GDM1 (cell line): ENCODE measurements at regions not wholly inside any gene's neighbourhood (a gene's known extent, or its start where the extent isn't known, plus 50 kb on each side); places are given as distances from the start of the nearest gene placed in this dataset.
"Not testable (repeated sequence)": the region's sequence is repeated elsewhere in the genome, so short reads cannot be mapped to it uniquely, and the experiment has no call there.

Experiments used
- DNase-seq: peaks from one replicate; lab custom pipeline; 2025; lab: John Stamatoyannopoulos, UW

DNA sequence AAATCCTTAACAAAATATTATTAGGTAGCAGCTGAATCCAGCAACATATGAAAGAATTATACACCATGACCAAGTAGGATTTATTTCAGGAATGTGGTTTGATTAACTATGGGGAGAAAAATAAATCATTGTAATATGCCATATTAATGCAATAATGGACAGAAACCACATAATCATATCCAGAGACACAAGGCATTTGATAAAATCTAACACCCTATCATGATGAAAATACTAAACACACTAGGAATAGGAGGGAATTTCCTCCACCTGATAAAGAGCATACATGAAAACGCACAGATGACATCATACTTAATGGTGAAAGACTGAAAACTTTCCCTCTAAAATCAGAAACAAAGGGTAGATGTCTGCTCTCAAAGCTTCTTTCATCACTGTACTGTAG lies 238.9 kb downstream of the PHLDA1 start:
- DNase-seq = no peak

DNA sequence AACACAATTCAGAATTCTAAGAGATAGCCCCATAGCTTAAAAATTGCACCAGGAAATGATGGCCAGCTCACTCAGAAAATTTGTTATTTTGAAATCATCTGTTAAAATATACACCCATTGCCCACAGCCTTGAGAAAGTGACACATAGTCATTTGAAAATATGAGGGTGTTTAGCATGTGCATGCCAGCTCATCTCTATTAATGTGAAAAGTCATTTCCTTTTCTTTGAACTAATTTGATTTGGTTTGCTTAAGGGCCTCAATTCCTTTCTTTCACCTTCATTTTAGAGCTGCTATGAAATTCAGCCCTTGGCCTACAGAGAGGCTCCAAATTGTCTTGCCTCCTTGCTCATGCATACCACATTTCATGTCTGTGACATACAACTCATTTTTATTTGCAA lies 241.4 kb downstream of the PHLDA1 start:
- DNase-seq = no peak

DNA sequence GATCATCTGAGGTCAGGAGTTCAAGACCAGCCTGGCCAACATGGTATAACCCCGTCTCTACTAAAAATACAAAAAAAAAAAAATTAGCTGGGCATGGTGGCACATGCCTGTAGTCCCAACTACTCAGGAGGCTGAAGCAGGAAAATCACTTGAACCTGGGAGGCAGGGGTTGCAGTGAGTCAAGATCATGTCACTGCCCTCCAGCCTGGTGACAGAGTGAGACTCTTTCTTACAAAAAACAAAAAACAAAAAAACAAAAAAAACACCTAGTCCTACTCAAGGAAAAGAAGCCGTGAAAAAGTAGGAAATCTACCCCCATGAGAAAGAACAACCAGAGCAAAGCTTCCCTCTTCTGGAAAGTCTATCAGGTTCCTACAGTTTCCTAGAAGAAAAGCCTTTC lies 244.4 kb downstream of the PHLDA1 start:
- not testable (repeated sequence) for DNase-seq

DNA sequence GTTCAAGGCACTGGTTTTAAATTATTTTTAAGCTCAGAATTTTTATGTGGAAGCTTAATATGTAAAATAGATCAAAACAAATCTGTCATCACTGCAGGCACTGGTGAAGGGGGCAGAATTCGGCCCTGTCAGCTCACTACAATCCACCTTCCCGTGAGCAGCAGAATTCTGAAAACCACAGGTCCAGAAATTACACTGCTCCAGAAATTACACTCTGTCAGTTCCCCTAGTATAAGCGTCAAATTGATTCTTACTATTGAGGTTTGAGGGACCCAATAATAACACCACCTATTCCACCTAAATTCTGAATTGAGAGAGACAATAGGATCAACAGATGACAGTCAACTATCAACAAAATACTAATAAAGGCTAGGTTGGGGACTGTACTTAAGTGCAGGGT lies 245.5 kb downstream of the PHLDA1 start:
- no peak for DNase-seq

DNA sequence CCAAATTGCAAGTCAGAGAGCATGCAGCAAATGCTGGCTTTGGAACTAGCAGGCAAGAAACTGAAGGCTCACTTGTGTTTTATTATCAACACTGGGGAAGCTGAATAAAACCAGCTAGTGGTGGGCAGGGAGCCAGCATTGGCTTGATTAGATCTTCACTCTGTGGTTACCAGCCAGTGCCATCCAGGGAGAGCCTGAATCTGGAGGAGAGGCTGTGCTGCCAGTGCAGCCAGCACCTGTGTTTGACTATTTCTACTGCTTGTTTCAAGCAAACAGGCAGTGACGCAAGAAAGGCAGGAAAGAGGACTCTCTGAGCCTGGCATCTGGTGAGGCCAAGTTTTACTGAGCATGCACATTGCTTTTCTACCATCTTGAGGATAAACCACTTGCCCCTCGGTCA lies 247.0 kb downstream of the PHLDA1 start:
- peak; percentile 39 for DNase-seq

DNA sequence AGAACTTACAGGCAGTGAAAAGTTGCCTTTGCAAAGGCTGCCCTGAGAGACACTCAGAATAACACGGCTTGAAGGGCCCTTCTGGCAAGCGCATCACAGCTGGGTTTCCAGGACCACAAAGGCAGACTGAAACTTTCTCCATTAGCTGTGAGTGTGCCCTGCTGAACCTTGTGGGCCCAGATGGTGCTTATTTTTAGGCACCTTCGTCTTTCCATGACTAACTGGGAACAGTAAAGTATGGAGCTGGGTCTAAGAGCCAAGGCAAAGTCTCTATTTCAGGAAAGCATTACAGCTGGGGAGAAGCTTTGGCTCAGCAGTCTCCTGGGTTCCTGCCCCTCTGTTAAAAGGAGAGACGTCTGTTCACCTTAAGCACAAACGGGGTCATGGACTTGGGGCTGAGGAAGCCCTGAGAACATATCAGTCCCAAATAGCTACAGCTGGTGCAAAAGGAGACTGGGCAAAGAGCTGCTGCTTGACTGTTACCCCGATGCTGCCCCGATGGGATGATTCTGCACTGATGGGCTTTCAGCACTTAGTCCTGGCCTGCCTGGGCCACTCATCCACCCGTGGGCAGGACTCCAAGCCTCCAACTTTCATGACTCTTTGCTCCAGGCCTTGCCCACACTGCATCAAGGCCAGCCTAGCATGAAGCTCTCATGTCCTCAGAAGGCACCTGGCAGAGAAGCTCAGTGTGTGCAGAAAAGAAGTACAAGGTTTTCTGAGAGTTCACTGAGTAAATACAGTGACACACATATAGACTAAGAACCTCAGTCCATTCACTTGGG lies 248.3 kb downstream of the PHLDA1 start:
- no peak for DNase-seq

DNA sequence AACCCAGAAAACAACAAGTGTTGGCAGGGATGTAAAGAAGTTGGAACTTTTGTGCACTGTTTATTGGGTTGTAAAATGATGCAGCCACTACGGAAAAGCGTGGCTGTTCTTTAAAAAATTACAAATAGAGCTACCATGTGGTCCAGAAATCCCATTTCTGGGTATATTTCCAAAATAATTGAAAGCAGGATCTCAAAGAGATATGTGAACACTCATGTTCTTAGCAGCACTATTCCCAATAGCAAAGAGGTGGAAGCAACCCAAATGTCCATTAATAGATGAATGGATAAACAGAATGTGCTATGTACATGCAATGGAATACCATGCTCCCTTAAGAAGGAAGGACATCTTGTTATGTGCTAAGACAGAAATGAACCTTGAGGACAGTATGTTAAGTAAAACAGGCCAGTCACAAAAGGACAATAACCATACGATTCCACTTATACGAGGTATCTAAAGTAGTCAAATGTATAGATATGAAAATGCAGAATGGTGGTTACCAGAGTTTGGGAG lies 249.5 kb downstream of the PHLDA1 start:
- no peak for DNase-seq

DNA sequence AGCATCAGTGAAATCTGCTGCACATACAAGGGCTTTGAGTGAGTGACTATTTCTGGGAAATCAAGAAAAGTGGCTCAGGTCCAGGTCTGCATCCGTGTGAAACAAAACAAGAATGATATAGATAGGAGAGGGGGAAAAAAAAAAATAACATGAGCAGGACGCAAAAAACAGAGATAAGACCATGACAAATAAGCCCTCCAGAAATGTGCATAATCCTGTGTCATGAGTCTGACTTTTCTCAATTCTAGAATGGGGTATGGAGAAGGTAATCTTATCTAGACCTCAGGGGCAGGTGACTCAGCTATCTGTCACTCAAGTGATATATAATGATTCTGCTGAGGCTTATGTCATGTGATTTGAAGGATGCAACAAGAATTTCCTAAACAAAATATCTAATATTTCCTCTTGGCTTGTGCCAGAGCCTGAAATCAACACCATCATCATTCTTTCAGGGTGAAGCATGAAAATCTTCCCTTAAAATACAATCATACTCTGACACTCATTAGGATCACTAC lies 250.0 kb downstream of the PHLDA1 start:
- DNase-seq = no peak

DNA sequence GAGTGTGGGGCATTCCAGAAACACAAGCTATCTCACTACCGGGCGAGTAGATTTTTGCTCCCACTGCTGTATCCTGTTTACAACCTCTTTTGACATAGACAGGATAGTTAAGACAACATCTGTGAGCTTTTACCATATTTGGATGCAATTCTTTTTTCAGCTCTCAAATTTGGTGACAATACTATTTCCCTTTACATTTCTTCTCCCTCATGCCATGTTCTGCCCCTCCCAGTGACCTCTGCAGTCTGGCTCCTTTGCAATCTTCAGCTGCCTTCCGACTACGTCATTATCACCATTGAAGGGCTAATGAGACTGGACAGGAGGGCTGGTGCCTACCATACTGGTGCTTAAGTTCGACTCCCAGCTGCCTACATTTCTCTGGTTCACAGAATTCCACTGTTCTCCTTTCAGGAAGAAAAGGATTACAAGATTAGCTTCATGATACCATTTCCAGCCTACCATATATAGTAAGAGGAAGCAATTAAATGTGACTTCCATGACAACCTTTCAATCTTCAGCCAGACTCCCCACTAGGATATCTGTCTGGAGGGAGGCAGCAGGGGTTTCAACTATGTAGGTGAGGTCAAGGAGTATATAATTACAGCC lies 251.6 kb downstream of the PHLDA1 start:
- DNase-seq = no peak

DNA sequence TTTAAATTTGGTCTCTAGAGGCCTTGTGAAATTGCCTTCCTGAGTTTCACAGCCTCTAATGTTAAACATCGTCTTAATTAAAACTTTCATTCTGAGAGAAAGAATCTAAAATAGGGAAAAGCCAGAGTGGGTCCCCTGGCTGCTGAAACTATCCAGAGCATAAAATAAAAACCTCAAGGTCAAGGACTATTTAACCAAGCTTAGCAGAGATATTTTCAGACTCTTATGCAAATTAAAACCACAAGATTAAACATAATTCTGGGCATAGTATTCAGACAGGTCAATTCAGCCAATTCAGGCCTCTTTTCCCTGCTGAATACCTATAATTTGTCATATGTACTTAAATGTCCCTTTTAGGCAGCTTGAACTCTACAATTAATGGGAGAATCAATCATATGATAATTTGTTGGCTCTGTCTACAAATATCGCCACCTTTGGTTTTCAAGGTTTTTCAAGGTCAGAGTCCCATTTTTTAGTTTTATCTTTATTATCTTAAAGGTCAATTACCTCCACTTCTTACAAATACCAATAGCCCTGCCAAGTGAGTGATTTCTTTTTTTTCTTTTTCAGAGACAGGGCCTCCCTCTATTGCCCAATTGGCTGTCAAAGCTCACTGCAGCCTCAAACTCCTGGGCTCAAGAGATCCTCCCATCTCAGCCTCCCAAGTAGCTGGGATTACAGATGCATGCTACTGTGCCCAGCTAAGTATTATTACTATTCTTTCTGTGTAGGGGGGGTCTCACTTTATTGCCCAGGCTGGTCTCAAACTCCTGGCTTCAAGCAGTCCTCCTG lies 257.1 kb downstream of the PHLDA1 start:
- DNase-seq = no peak

DNA sequence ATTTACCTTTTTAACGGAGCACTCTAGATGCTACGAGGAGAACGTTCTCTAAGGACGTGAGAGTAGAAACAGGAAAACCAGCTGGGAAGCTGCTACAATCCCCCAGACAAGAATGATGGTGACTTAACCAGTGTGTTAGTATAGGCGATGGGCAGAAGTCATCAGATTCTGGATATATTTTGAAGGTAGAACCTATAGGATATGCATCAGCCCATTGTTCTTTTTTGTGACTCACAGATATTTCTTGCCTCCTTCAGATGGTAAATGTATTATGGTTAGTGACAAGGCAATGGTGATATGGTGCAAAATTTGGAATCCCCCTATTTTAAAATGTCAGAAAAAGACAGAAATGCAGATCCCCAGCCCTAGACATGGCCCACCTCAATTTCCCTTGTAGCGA lies 258.2 kb downstream of the PHLDA1 start:
- DNase-seq = no peak

DNA sequence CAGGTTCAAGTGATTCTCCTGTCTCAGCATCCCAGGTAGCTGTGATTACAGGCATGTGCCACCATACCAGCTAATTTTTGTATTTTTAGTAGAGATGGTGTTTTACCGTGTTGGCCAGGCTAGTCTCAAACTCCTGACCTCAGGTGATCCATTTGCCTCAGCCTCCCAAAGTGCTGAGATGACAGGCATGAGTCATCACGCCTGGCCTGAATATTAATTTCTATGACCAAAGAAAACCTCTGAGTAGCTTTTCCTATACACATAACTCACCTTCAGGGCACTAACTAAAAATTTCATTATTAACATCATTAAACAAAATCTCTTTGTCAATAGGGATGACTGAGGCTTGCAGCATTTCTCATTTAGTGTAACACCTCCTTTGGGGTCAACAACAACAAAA lies 259.6 kb upstream of the KRR1 start:
- DNase-seq = no peak

DNA sequence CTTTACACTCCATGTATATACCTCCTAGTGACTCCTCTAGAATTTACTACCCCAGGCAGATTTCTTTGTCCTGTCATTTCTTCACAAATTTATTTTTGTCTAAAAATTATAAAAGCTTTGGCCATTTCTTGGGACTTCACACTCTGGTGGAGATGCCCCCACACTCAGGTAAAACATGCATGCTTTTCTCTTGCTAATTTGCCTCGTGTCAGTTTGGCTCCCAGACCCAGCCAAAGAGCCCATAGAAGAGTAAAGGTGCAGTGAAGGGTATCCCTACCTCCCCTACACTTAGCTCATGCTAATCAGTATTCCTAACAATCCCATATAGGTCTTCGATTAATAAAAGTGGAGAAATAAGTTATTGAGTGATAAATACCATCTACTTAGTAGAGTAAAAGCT lies 256.5 kb upstream of the KRR1 start:
- no peak for DNase-seq

DNA sequence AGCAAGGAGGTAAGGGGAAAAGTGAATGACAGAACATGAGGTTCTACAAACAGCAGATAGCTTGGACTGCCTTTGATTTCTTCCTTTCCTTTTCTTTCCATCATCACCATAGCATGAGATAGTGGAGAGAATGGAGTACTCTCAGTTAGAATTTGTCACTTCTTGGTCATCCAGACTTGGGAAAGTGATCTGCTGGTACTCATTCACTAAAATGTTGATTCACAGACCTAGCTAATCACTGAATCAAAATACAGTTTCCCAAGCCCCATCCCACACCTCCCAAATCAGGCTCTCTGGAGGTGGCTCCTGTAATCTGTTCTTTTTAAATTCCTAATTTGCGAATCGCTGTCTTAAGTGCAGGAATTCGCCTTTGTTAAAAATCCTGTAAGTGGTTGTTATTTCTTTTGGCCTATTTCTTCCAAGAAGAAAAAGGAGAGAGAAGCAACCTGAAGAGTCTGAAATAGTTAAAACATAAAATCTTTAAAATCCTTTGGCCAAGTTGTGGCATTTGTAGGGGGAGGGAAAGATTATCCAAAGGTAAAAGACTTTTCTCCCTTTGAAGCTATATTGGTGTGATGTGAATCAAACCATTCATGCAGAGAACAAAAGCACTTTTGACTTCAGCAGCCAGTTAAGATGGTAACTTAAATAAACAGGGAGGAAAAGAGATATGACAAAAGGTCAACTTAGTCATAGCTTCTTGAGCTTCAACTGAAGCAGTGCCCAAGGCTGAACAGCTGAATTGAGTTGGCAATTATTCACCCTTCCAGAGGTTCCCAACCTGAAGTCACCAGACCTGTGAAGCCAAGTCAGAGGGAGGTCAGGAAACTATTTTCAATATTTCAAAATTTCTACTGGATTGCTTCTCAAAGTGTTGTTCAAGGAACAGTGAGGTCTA lies 255.1 kb upstream of the KRR1 start:
- DNase-seq = no peak

DNA sequence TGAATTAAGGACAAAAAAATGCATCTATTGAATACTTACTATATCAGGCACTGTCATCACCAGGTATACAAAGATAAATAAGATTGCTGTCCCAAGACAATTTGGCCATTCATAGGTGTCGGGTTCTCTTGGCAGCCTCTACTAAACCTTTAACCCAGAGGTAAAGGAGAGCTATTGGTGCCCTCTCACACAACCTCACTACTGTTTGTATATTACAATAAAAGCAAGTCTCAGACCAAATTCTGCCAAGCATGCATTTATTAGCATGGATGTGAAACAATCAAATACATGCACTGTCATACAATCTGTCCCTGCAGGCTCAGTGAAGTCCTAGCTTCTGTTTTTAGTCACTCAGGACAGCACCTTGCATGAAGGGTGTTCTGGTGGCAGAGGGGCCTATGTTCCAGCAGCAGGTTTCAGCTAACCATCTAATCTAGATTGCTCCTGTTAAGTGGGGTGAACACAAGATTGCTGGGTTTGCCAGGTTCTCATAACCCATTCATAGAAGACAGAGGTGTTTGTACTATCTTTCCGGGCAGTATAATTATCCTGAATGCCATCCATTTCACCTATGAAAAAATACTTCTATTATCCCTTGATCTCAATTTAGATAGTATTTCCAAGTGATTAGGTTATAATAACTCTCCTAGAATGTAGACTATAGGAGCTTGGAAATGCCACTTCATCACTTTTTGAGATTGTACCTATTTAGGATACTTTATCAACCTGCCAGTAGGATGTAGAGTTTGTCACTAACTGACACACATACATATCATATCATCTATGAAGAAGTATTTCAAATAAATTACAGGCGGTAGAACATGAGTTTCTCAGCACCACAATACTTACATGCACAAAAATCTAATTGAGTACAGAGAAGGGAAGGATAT lies 254.0 kb upstream of the KRR1 start:
- no peak for DNase-seq

DNA sequence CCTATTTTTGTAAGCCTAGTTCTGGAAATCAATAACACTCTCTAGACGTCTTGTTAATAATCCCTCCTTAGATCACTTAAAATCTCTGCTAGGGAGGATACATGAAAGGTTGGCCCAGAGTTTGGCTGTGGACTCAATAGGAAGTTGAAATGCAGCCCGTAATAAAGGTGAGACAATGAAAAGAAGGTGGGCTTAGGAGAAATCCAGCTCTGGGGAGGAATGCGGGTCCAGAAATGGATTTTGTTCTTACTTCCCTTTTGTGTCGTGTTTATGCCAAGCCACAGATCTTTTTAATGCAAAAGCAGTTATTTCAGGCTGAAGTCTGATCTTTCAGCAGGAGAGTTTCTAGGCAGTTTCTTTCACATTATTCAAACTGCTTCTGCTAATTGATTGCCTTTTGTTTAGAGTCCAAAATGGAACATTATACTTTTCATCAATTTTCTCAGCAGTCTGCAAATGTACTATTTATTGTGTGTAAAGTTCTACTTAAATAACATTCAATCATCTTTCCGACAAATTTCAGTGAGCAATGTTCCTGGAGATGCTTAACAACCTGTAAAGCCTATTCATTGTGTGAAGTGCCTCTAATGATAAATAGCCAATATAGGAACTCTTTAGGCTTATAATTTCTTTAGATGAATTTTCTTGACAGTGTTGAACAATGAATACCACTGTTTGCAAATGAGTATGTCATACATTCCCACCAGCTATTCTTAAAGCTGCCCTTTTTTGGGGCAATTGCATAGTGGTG lies 252.9 kb upstream of the KRR1 start:
- no peak for DNase-seq

DNA sequence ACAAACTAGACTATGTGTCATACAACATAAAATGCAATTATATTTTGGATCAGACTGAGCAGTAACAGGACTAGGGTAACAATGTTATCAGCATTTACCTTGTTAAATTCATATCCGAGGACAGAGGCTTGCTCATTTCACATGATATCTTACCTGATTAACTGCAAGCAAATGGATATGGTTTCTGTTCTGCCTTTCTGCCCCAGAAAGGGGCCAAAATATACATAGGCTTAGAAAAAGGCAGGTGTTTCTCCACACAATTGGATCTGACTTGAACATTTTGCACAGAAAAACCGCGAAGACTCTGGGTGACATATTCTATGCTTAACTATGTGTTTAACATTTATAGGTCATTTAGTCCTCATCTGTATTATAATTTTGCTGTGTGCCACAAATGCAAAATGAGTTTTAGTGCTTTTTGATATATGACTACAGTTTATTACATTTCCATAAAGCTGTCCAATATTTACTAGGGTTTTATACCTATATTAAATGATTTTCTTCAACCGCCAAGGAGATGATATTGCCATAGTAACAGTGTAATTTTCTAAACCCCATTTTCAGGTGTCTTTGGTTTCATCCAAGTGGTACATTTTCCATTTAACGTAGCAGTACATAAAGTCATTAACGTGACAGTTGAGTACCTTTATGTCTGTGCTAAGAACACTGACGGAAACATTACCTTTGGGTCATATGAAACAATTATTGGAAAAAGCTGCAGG lies 249.3 kb upstream of the KRR1 start:
- DNase-seq = no peak

DNA sequence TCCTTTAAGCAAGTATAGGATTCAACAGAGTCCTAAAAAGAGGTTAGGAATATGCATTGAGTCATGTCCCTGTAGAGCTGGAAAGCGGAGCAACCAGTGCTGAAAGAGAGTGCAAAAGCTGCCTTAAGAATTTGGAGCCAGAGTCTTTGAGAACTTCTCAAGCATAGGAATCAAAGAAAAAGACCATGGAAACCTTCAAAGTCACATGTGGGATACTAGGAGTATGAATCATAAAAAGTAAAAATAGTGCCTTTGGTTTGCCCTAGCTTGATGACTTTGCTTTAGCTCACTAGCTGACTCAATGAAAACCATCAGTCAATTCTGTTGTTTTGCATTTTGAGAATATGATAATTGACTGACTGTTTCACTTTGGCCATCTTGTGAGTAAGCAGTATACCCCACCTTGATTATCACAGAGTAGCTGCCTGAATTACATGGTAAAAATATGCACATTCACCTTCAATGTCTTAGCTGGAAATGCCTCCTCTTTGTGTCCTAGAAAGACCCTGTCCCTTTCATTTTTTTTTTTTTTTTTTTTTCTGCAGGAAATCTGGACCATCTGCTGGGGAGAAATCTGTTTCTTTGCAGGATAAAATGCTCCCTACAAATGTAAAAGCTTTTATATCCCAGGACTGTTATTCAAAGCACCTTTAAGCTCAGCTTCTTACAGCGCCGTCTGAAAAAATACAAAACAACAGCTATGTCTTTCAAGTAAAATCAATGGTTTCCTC lies 248.6 kb upstream of the KRR1 start:
- no peak for DNase-seq

DNA sequence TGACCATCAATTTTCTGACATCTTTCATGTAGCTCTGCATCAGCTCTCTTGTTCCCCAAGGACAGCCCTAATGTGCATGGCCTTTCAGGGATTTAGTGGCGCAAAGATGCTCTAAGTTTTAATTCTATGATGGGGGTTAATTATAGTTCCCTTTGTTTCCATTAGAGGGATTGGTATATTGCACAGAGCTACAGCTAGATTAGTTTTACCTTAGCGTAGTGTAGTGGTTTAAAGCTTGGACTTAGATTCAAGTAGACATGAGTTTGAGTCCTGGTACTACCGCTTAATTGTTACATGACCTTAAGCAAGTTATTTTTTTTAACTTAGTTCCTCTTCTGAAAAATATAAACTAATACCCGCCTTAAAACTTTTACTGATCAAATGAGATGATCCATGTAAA lies 247.8 kb upstream of the KRR1 start:
- no peak for DNase-seq
